ENCODE measurements at regions not wholly inside any gene's neighbourhood (a gene's known extent, or its start where the extent isn't known, plus 50 kb on each side); places are given as distances from the start of the nearest gene placed in this dataset.

DNA sequence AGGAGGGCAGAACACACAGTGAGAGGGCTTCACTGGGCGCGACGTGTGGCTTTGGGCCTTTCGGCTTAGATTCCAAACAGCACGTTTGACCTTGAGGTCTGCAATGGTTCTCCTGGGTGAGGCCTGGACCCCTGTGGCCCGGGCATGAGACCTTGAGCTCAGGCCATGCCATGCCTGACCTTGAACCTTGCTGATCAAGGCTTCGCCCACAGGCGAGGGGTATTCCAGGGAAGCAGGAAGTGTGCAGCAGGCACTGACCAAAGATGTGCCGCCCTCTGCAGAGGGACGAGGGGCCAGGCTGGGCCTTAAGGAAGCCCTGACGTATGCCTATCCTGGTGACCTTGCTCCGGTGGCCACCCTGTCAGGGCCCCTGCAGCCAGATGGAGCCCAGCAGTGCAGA is 178.3 kb upstream of the HDAC4 start:
- DNase-seq (ENCODE audit: low spot score in 2 of 2) = no peak
- Histone ChIP-seq H3K4me1 (peaks cover 5% of the 10 kb centered on the region), H3K36me3 (no peaks in the 10 kb centered on the region), H3K27me3 (peaks cover 9% of the 10 kb centered on the region), H3K9me3 (no peaks in the 10 kb centered on the region), H3K4me3 (no peak overlapping the region), H3K27ac (no peak overlapping the region)
- 97% methylated on average over 11 of the region's 12 CpGs for WGBS
- TF ChIP-seq POLR2AphosphoS5 (IDR thresholded peaks at IDR 0.05) (no peak), CTCF (IDR thresholded peaks at IDR 0.05) (no peak), POLR2A (IDR thresholded peaks at IDR 0.05) (no peak), EP300 (IDR thresholded peaks at IDR 0.05) (no peak)

DNA sequence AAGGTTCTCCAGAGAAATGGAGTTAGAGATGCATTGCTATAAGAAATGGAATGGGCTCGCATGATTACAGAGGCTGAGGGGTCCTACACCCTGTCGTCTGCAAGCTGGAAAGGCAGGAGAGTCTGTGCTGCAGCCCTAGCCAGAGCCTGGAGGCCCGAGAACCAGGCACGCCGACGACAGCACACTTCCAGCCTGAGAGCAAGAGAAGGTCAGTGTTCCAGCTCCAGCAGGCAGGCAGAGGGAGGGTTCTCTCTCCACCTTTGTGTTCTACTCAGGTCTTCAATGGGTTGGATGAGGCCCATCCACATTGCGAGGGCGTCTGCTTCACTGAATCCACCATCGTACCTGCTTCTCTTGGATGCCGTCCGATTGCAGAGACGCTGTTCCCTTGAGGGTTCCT is 177.6 kb upstream of the HDAC4 start:
- H3K9me3 ChIP-seq = no peaks in the 10 kb centered on the region
- H3K36me3 ChIP-seq = no peaks in the 10 kb centered on the region
- H3K4me1 ChIP-seq = peaks cover 5% of the 10 kb centered on the region
- H3K27ac ChIP-seq = no peak overlapping the region
- DNase-seq (ENCODE audit: low spot score in 2 of 2) = no peak
- H3K4me3 ChIP-seq = no peak overlapping the region
- TF ChIP-seq POLR2A (IDR thresholded peaks at IDR 0.05) = no peak
- no peak for TF ChIP-seq POLR2AphosphoS5 (IDR thresholded peaks at IDR 0.05)
- TF ChIP-seq EP300 (IDR thresholded peaks at IDR 0.05) = no peak
- peaks cover 9% of the 10 kb centered on the region for H3K27me3 ChIP-seq
- WGBS = 94% methylated on average over 12 of the region's 12 CpGs

- Histone ChIP-seq H3K27ac (no peak overlapping the region), H3K4me1 (peaks cover 5% of the 10 kb centered on the region), H3K27me3 (peaks cover 9% of the 10 kb centered on the region), H3K36me3 (no peaks in the 10 kb centered on the region), H3K4me3 (no peak overlapping the region), H3K9me3 (no peaks in the 10 kb centered on the region)
- DNase-seq (ENCODE audit: low spot score in 2 of 2) = no peak
- WGBS = 91% methylated on average over 12 of the region's 12 CpGs
- no peak for TF ChIP-seq POLR2A (IDR thresholded peaks at IDR 0.05)
- no peak for TF ChIP-seq EP300 (IDR thresholded peaks at IDR 0.05)
- TF ChIP-seq POLR2AphosphoS5 (IDR thresholded peaks at IDR 0.05) = no peak
- no peak for TF ChIP-seq CTCF (IDR thresholded peaks at IDR 0.05)
Measured at GRCh38 chr2:239577935-239578334, 177.1 kb upstream of the HDAC4 start.

- DNase-seq (ENCODE audit: low spot score in 2 of 2) = no peak
- H3K4me3 ChIP-seq = no peak overlapping the region
- WGBS = 73% methylated on average over 15 of the region's 17 CpGs
- H3K36me3 ChIP-seq = no peaks in the 10 kb centered on the region
- peaks cover 9% of the 10 kb centered on the region for H3K27me3 ChIP-seq
- H3K27ac ChIP-seq = no peak overlapping the region
- TF ChIP-seq POLR2A (IDR thresholded peaks at IDR 0.05) = no peak
- no peak for TF ChIP-seq EP300 (IDR thresholded peaks at IDR 0.05)
- TF ChIP-seq POLR2AphosphoS5 (IDR thresholded peaks at IDR 0.05) = no peak
- no peak for TF ChIP-seq CTCF (IDR thresholded peaks at IDR 0.05)
- H3K9me3 ChIP-seq = no peaks in the 10 kb centered on the region
- peaks cover 5% of the 10 kb centered on the region for H3K4me1 ChIP-seq
Measured at GRCh38 chr2:239576784-239577685, 176.2 kb upstream of the HDAC4 start.

DNA sequence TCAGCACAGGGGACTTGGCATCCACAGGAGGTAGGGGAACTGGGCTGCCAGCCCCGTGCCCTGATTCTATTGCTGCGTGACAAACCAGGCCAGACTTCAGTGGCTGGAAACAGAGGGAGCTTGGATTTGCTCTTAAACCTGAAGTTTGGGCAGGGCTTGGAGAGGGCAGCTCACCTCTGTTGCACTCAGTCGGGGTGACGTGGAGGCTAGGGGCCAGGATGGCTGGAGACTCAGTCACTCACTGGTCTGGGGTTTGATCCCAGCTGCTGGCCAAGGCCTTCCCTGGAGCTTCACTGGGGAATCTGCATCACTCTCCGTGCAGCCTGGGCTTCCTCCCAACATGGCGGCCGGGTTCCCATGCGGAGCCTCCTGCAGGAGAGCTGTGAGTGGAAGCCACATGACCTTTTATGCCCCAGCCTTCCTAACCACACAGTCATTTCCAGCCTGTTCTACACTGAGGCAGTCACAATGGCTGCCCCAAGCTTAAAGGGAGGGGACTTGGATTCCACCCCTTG is 175.2 kb upstream of the HDAC4 start:
- 91% methylated on average over 6 of the region's 8 CpGs for WGBS
- Histone ChIP-seq H3K27ac (no peak overlapping the region), H3K9me3 (no peaks in the 10 kb centered on the region), H3K36me3 (no peaks in the 10 kb centered on the region), H3K4me1 (peaks cover 5% of the 10 kb centered on the region), H3K4me3 (no peak overlapping the region), H3K27me3 (peaks cover 9% of the 10 kb centered on the region)
- no peak for TF ChIP-seq EP300 (IDR thresholded peaks at IDR 0.05)
- no peak for TF ChIP-seq POLR2A (IDR thresholded peaks at IDR 0.05)
- TF ChIP-seq CTCF (IDR thresholded peaks at IDR 0.05) = no peak
- no peak for TF ChIP-seq POLR2AphosphoS5 (IDR thresholded peaks at IDR 0.05)
- no peak for DNase-seq (ENCODE audit: low spot score in 2 of 2)

Measured in suprapubic skin (tissue), 4 donors.